Activated CD4-positive, alpha-beta T cell treated with anti-CD3 and anti-CD28 coated beads, Interleukin-2, amount 50 U/mL, for 48 hours (primary cell): ENCODE measurements at regions not wholly inside any gene's neighbourhood (a gene's known extent, or its start where the extent isn't known, plus 50 kb on each side); places are given as distances from the start of the nearest gene placed in this dataset.
A peak's percentile ranks its signal among the peaks of the same experiment; 100 is the strongest.
"Not testable (repeated sequence)": the region's sequence is repeated elsewhere in the genome, so short reads cannot be mapped to it uniquely, and the experiment has no call there.

ENCODE experiments used
- DNase-seq, 2 experiments: peaks; one replicate each; pipeline ENCODE4 v3.0.0-alpha.2; 2020

GRCh38 chr7:106713452-106713851 lies 52.5 kb upstream of the CCDC71L start:
- not testable (repeated sequence) for DNase-seq

GRCh38 chr7:106714590-106715442 lies 53.9 kb upstream of the CCDC71L start:
- not testable (repeated sequence) for DNase-seq

- DNase-seq = no peak
Measured at GRCh38 chr7:106715730-106716129, 54.8 kb upstream of the CCDC71L start.

- no peak for DNase-seq
Measured at GRCh38 chr7:106717254-106717954, 56.4 kb upstream of the CCDC71L start.

GRCh38 chr7:106717955-106718871 lies 57.3 kb upstream of the CCDC71L start:
- DNase-seq = peak; percentile 79 to 87

GRCh38 chr7:106720641-106721040 lies 59.7 kb upstream of the CCDC71L start:
- no peak for DNase-seq

GRCh38 chr7:106721816-106722785 lies 61.1 kb upstream of the CCDC71L start:
- no peak for DNase-seq

GRCh38 chr7:106723398-106723797 lies 62.4 kb upstream of the CCDC71L start:
- DNase-seq = no peak

GRCh38 chr7:106729720-106730385 lies 68.9 kb upstream of the CCDC71L start:
- no peak for DNase-seq

GRCh38 chr7:106731187-106731586 lies 70.2 kb upstream of the CCDC71L start:
- DNase-seq = no peak

- no peak for DNase-seq
Measured at GRCh38 chr7:106731646-106732444, 70.9 kb upstream of the CCDC71L start.

- no peak for DNase-seq
Measured at GRCh38 chr7:106735637-106736036, 74.7 kb upstream of the CCDC71L start.

- DNase-seq = no peak
Measured at GRCh38 chr7:106736123-106736507, 75.2 kb upstream of the CCDC71L start.

- DNase-seq = peak in 1 of 2 experiments; percentile 45
Measured at GRCh38 chr7:106736508-106737201, 75.7 kb upstream of the CCDC71L start.

- no peak for DNase-seq
Measured at GRCh38 chr7:106737202-106737562, 76.2 kb upstream of the CCDC71L start.

- no peak for DNase-seq
Measured at GRCh38 chr7:106740806-106741205, 79.8 kb upstream of the CCDC71L start.

- DNase-seq = no peak
Measured at GRCh38 chr7:106744563-106745091, 83.7 kb upstream of the CCDC71L start.

- DNase-seq = not testable (repeated sequence)
Measured at GRCh38 chr7:106747301-106747700, 86.3 kb upstream of the CCDC71L start.

- DNase-seq = no peak
Measured at GRCh38 chr7:106747804-106748203, 86.8 kb upstream of the CCDC71L start.

- no peak for DNase-seq
Measured at GRCh38 chr7:106749165-106749564, 88.2 kb upstream of the CCDC71L start.
